Eye (tissue), 1 donor: ENCODE measurements at regions not wholly inside any gene's neighbourhood (a gene's known extent, or its start where the extent isn't known, plus 50 kb on each side); places are given as distances from the start of the nearest gene placed in this dataset.
"Not testable (repeated sequence)": the region's sequence is repeated elsewhere in the genome, so short reads cannot be mapped to it uniquely, and the experiment has no call there.

Experiments used
- DNase-seq: peaks from one replicate; pipeline ENCODE4 v3.0.0-alpha.2; 2015

GRCh38 chr1:30133414-30134055 lies 589.9 kb downstream of the MATN1 start:
- no peak for DNase-seq

DNA sequence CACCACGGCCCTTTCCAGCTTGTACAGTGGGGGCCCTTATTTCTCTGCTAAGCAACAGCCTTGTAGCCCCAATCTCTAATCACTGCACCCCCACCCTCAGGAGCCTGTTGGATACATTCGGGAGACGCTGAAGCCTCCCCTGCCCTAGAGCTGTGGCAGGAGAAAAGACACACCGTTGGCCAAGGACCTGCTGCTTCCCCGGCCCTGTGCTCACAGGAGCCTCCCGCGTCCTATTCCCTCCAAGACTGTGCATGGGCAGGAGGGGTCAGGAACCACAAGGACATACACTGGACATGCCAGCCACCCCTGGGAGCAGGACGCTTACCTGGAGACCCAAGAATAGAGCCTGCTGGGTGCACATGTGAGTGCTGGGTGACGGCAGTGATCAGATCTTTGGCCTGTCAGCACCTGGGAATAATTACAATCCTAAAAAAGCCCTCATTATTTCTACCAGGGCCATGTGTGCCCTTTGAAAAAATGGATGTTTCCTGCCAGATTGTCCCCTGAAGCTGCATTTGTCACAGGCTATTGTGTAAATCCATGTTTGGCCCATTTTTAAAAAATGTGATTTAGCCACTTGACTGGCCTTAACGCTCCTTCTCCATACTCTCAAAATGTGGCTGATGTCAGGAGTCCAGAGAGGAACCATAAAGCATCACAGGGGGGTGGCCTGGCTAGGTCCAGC lies 590.6 kb downstream of the MATN1 start:
- no peak for DNase-seq

DNA sequence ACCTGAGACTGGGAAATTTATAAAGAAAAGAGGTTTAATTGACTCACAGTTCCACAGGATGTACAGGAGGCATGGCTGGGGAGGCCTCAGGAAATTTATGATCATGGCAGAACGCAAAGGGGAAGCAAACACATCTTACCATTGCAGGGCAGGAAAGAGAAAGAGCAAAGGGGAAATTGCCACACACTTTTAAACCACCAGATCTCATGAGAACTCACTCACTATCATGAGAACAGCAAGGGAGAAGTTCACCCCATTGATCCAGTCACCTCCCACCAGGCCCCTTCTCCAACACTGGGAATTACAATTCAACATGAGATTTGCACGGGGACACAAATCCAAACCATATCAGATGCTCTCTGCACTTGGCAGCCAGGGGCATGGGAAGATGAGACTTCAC lies 592.8 kb downstream of the MATN1 start:
- DNase-seq = not testable (repeated sequence)

- DNase-seq = no peak
These were observed 593.3 kb downstream of the MATN1 start for GRCh38 chr1:30130099-30130498.

- no peak for DNase-seq
These were observed 593.8 kb downstream of the MATN1 start for GRCh38 chr1:30129421-30130055.

DNA sequence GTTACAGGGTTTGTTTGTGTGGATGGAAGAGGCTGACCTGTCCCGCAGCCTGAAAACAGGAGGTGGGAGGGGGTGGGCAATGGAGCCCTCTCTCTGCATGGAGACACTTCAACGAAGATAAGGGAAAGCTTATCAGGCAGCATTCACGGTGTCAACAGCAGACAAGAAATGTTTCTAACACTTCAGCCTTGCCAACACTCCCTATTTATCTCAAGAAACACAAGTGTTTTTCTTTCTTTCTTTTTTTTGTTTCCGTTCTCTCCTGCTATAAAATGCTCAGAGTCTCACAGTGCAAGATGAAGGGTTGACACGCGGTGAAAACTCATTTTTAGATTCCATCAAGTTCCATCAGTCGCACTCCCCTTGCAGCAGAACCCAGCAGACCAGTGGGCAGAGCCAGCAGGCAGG lies 594.4 kb downstream of the MATN1 start:
- no peak for DNase-seq

- no peak for DNase-seq
These were observed 596.5 kb downstream of the MATN1 start for GRCh38 chr1:30126848-30127247.

- DNase-seq = no peak
These were observed 597.6 kb downstream of the MATN1 start for GRCh38 chr1:30125821-30126170.

DNA sequence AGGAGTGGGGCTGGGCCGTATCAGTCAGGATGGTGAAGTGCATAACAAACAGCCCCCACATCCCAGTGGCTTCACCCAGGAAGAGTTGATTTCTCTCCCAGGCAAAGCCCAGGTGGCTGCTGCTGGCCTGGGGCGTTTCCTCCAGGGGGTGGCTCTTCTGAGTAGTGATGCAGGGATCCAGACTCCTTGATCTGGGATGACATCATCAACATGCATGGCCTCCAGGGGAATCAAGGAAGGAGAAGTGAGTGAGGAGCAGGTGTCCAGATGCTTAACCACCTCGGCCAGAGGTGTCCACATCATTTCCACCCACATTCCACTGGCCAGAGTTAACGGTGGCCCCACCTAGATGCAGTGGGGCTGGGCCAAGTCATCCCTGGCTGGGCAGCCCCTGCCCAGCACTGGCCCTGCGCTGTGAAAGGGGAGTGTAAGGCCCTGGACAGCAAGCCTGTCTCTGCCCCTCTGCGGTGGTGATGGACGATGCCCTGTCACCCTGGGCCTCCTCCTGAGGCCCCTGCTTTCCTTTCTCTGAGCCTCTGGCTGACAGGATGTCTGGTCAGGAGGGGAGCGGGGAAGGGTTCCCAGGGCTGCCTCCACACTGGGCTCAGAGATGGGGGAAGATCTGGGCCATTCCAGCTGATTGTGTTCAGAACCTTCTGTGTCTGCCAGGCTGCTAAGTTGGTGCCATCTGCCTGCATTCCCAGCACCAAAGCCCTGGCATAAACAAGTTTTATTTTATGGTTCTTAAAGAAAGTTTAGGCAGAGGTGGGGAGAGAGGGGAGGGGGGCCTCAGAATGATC lies 598.2 kb downstream of the MATN1 start:
- no peak for DNase-seq

GRCh38 chr1:30123896-30124295 lies 599.5 kb downstream of the MATN1 start:
- DNase-seq = no peak

- DNase-seq = no peak
These were observed 600.3 kb downstream of the MATN1 start for GRCh38 chr1:30123036-30123435.

- no peak for DNase-seq
These were observed 603.0 kb downstream of the MATN1 start for GRCh38 chr1:30120245-30121000.

GRCh38 chr1:30117685-30118084 lies 605.7 kb downstream of the MATN1 start:
- DNase-seq = no peak

GRCh38 chr1:30111431-30111830 lies 612.0 kb downstream of the MATN1 start:
- peak; percentile 84 for DNase-seq

DNA sequence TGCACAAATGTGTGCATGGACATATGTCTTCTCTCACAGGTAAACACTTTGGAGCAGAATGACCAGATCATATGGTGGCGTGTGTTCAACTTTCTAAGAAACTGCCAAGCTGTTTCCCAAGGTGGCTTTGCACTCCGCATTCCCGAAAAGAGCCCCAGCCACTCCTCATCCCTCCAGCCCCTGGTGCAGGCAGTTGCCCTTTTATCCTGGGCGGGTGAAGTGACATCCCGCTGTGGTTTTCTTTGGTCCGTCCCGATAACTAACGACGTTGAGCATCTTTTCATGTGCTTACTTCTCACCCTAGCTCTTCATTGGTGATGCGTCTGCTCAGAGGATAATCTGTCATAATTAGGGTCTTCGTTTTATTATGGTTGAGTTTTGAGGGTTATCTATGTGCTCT lies 612.5 kb downstream of the MATN1 start:
- DNase-seq = no peak

DNA sequence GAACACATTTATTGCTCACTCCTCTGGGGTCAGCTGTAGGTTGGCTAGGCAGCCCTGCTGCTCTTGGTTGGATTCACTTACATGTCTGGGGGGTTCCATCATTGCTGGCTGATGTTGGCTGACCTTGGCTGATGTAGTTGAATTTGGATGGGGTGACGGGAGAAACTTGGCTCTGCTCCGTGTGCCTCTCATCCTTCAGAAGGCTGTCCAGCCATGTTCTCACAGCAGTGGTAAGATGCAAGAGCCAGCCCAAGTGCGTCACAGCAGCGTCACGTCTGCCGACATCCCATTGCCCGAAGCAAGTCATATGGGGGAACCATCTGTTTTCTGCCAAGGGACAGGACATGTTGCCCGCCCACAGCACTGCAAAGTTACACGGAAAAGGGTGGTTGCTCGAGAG lies 613.5 kb downstream of the MATN1 start:
- no peak for DNase-seq

DNA sequence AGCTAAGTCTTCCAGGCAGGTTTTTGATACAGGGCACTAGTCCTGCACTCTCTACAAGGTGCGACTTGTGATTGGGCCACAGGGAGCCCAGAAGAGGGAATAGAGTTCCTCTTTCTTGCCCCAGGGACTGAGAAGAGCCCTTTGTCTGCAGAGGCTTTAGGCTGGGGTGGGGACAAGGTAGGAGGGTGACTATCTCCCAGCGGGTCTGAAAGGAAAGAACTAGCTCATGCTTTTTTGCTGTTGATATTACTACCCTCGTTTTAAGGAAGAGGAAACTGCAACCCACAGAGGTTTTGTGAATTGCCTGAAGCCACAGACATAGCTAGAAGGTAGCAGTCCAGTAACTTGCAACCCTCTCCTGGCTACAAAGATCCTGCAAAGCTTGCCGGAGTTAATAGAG lies 615.2 kb downstream of the MATN1 start:
- DNase-seq = no peak

- peak; percentile 80 for DNase-seq
These were observed 617.3 kb downstream of the MATN1 start for GRCh38 chr1:30106125-30106524.

- no peak for DNase-seq
These were observed 618.8 kb downstream of the MATN1 start for GRCh38 chr1:30104551-30104950.

DNA sequence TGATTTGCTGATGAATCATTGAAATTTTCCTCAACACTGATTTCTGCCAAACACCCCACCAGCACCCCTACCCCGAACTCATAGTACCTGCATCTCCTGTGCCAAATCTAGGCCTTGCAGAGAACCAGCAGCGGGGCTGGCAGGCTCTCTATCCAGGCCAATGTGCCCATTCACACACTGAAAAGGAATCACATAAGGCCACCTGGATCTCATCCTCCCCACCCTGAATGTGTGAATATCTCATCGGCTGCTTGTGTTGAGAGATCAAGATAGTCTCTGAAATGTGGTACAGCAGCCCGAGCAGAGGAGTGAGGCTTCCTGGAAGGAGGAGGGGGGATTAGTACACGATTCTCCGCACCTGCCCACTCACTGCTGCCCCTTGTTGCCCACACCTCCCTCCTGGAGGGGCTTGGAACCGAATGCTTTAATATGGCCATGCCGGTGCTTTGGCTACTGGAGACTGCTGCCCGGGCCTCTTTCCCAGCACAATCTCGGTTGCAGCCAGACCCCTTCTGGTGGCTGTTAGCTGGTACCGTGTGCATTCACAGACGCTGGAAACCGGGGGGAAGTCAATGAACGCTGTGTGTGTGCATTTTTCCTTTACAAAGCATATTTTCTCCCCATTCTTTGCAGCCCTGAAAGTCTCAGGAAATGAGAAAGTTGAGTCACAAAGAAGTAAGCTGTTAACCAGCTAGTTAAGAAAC lies 619.5 kb downstream of the MATN1 start:
- DNase-seq = no peak

- no peak for DNase-seq
These were observed 620.8 kb downstream of the MATN1 start for GRCh38 chr1:30102605-30103004.
